Erythroblast (primary cell): ENCODE measurements at regions not wholly inside any gene's neighbourhood (a gene's known extent, or its start where the extent isn't known, plus 50 kb on each side); places are given as distances from the start of the nearest gene placed in this dataset.

Experiments used
- GATA1 ChIP-seq: IDR thresholded peaks from 2 replicates; pipeline ENCODE4 v1.6.1; 2011; ENCODE audit warnings: low read depth, mild to moderate bottlenecking, control low read depth, low read length, moderate library complexity
- POLR2A ChIP-seq: IDR thresholded peaks from 2 replicates; pipeline ENCODE4 v1.6.1; 2011; ENCODE audit warnings: mild to moderate bottlenecking, low read length

GRCh38 chr3:124409650-124410275, 320.5 kb upstream of the UMPS start:
- no peak for TF ChIP-seq POLR2A
- no peak for TF ChIP-seq GATA1
